CD14-positive monocyte (primary cell): ENCODE measurements at regions not wholly inside any gene's neighbourhood (a gene's known extent, or its start where the extent isn't known, plus 50 kb on each side); places are given as distances from the start of the nearest gene placed in this dataset.
A peak's percentile ranks its signal among the peaks of the same experiment; 100 is the strongest.

ENCODE experiments used
- DNase-seq, 3 donors: peaks; one replicate each; pipeline ENCODE4 v3.0.0-alpha.2; 2011 to 2022
- H2AFZ ChIP-seq: 2 replicates; pipeline ENCODE4 v1.6.0; 2012; ENCODE audit warnings: mild to moderate bottlenecking, low read depth, low read length, inconsistent platforms; ENCODE audit not compliant: insufficient read depth, poor library complexity, severe bottlenecking
- H3K27ac ChIP-seq, 2 donors: 1 replicate in 1 of 2; 2 replicates in 1 of 2; pipeline ENCODE4 v1.5.1; 2012 to 2013; ENCODE audit warnings: low read length in 2 of 2, control low read depth in 1 of 2, inconsistent platforms in 1 of 2, low read depth in 1 of 2, mild to moderate bottlenecking in 1 of 2
- H3K27me3 ChIP-seq, 2 donors: one replicate each; pipeline versions ENCODE4 v1.6.0 to v1.6.1; 2011 to 2013; ENCODE audit warnings: low read length in 2 of 2; ENCODE audit not compliant: control insufficient read depth in 2 of 2, insufficient read depth in 2 of 2
- H3K36me3 ChIP-seq, 2 donors: replicated peaks in 1 of 2; 1 replicate in 1 of 2; 2 replicates in 1 of 2; pipeline versions ENCODE4 v1.5.1 to v1.6.1; 2012 to 2013; ENCODE audit warnings: low read length in 2 of 2, control low read depth in 1 of 2, inconsistent platforms in 1 of 2, mild to moderate bottlenecking in 1 of 2; ENCODE audit not compliant: insufficient read depth in 2 of 2, control insufficient read depth in 1 of 2
- H3K4me1 ChIP-seq, 2 donors: 1 replicate in 1 of 2; 2 replicates in 1 of 2; pipeline versions ENCODE4 v1.5.1 to v1.6.1; 2012 to 2013; ENCODE audit warnings: low read length in 2 of 2, control low read depth in 1 of 2, inconsistent platforms in 1 of 2, mild to moderate bottlenecking in 1 of 2, moderate library complexity in 1 of 2; ENCODE audit not compliant: insufficient read depth in 2 of 2, control insufficient read depth in 1 of 2
- H3K4me2 ChIP-seq: replicated peaks from 2 replicates; pipeline ENCODE3; 2012; ENCODE audit warnings: low read length, moderate library complexity, mild to moderate bottlenecking; ENCODE audit not compliant: poor library complexity, severe bottlenecking; ENCODE audit errors: extremely low read depth
- H3K4me3 ChIP-seq, 3 experiments: fragments of 200-600 bp in 1 of 3; sonication (generic) in 1 of 3; replicated peaks in 1 of 3; 1 replicate in 2 of 3; 2 replicates in 1 of 3; pipeline ENCODE4 v1.5.1; 2011 to 2013; ENCODE audit warnings: low read length in 3 of 3, mild to moderate bottlenecking in 3 of 3, control low read depth in 2 of 3, low read depth in 2 of 3, inconsistent platforms in 1 of 3, moderate library complexity in 1 of 3
- H3K79me2 ChIP-seq: 2 replicates; pipeline ENCODE4 v1.6.0; 2012; ENCODE audit warnings: mild to moderate bottlenecking, control low read depth, inconsistent platforms, low read length, moderate library complexity; ENCODE audit not compliant: insufficient read depth
- H3K9ac ChIP-seq: 2 replicates; pipeline ENCODE4 v1.6.0; 2017; ENCODE audit warnings: low read length, mild to moderate bottlenecking; ENCODE audit not compliant: insufficient read depth, poor library complexity, severe bottlenecking
- H3K9me3 ChIP-seq, 2 donors: replicated peaks in 1 of 2; 1 replicate in 1 of 2; 2 replicates in 1 of 2; pipeline versions ENCODE4 v1.5.1 to v1.6.1; 2012 to 2013; ENCODE audit warnings: low read length in 2 of 2, control low read depth in 1 of 2; ENCODE audit not compliant: control insufficient read depth in 1 of 2, insufficient read depth in 1 of 2
- H4K20me1 ChIP-seq: 2 replicates; pipeline ENCODE4 v1.6.0; 2012; ENCODE audit warnings: mild to moderate bottlenecking, low read length, control low read depth, moderate library complexity; ENCODE audit not compliant: insufficient read depth
- H3K27ac Mint-ChIP-seq, 7 donors: one replicate each; pipeline ENCODE4 v1.8.0; 2020; ENCODE audit warnings: mild to moderate bottlenecking in 7 of 7, mixed read lengths in 7 of 7, moderate library complexity in 6 of 7, inconsistent platforms in 2 of 7
- H3K27me3 Mint-ChIP-seq, 3 donors: one replicate each; pipeline ENCODE4 v1.8.0; 2021 to 2022; ENCODE audit warnings: low read depth in 3 of 3, mild to moderate bottlenecking in 3 of 3, mixed read lengths in 3 of 3, moderate library complexity in 3 of 3, inconsistent platforms in 1 of 3
- H3K36me3 Mint-ChIP-seq, 2 donors: one replicate each; pipeline ENCODE4 v1.8.0; 2020; ENCODE audit warnings: mixed read lengths in 2 of 2, inconsistent platforms in 1 of 2, mild to moderate bottlenecking in 1 of 2
- H3K4me1 Mint-ChIP-seq: one replicate; pipeline ENCODE4 v1.8.0; 2020; ENCODE audit warnings: mild to moderate bottlenecking, mixed read lengths
- H3K4me3 Mint-ChIP-seq, 2 donors: one replicate each; pipeline ENCODE4 v1.8.0; 2020; ENCODE audit warnings: mild to moderate bottlenecking in 2 of 2, mixed read lengths in 2 of 2, moderate library complexity in 1 of 2
- H3K9me3 Mint-ChIP-seq, 7 donors: one replicate each; pipeline ENCODE4 v1.8.0; 2020 to 2022; ENCODE audit warnings: mixed read lengths in 7 of 7, mild to moderate bottlenecking in 6 of 7, moderate library complexity in 6 of 7, inconsistent platforms in 2 of 7
- CTCF ChIP-seq: fragments of 200-600 bp; IDR thresholded peaks from one replicate; pipeline ENCODE4 v1.8.0; 2022; ENCODE audit warnings: antibody characterized with exemption, mild to moderate bottlenecking
- WGBS: methylation state at CpG from one replicate; pipeline ENCODE4 v1.1.5; 2013; ENCODE audit warnings: missing lambda C conversion rate; ENCODE audit not compliant: insufficient coverage; 5-methylcytosine and 5-hydroxymethylcytosine counted together
- intact Hi-C, 2 donors: fragments of 100-400 bp; cut with micrococcal nuclease; formaldehyde crosslinking; loops; one replicate each; pipeline versions ENCODE4 v1.15.0 to v1.15.1; 2023

GRCh38 chr5:68033961-68034571 lies 181.5 kb upstream of the PIK3R1 start:
- DNase-seq, result no peak
- Mint-ChIP-seq H3K4me1 (peaks cover 17% of the 10 kb centered on the region), H3K27me3 (peaks cover 0 to 5% (median 0%) of the 10 kb centered on the region in 3 donors), H3K4me3 (no peak overlapping the region), H3K36me3 (no peaks in the 10 kb centered on the region), H3K27ac (no peak overlapping the region), H3K9me3 (peaks cover 0 to 4% (median 0%) of the 10 kb centered on the region in 7 donors)
- H3K4me3 ChIP-seq, result no peak overlapping the region
- no peaks in the 10 kb centered on the region for H3K36me3 ChIP-seq
- intact Hi-C loops, result no loop called here
- H3K9ac ChIP-seq, result no peak overlapping the region
- WGBS, result 86% methylated on average over 2 of the region's 4 CpGs
- no peak overlapping the region for H3K27ac ChIP-seq
- H3K9me3 ChIP-seq, result no peaks in the 10 kb centered on the region
- H3K79me2 ChIP-seq, result no peaks in the 10 kb centered on the region
- TF ChIP-seq CTCF, result no peak
- no peaks in the 10 kb centered on the region for H3K27me3 ChIP-seq
- H3K4me2 ChIP-seq, result no peak overlapping the region
- H3K4me1 ChIP-seq, result peaks cover 12 to 14% of the 10 kb centered on the region in 2 donors
- H4K20me1 ChIP-seq, result no peaks in the 10 kb centered on the region
- H2AFZ ChIP-seq, result no peak overlapping the region

- H3K4me3 Mint-ChIP-seq, result no peak overlapping the region
- H3K27me3 Mint-ChIP-seq, result peaks cover 0 to 5% (median 0%) of the 10 kb centered on the region in 3 donors
- no peaks in the 10 kb centered on the region for H3K36me3 Mint-ChIP-seq
- H3K27ac Mint-ChIP-seq, result peak overlapping the region in 1 of 7 donors; percentile 44
- TF ChIP-seq CTCF, result no peak
- H3K36me3 ChIP-seq, result no peaks in the 10 kb centered on the region
- no peaks in the 10 kb centered on the region for H3K9me3 ChIP-seq
- peaks cover 10 to 11% of the 10 kb centered on the region in 2 donors for H3K4me1 ChIP-seq
- intact Hi-C loops, result no loop called here
- H3K4me3 ChIP-seq, result no peak overlapping the region
- DNase-seq, result no peak
- H3K27ac ChIP-seq, result no peak overlapping the region
- H4K20me1 ChIP-seq, result no peaks in the 10 kb centered on the region
- no peaks in the 10 kb centered on the region for H3K27me3 ChIP-seq
- H3K9ac ChIP-seq, result no peak overlapping the region
- no peaks in the 10 kb centered on the region for H3K79me2 ChIP-seq
- WGBS, result 100% methylated on average over 1 of the region's 5 CpGs
- H3K4me1 Mint-ChIP-seq, result peaks cover 14% of the 10 kb centered on the region
- H3K4me2 ChIP-seq, result no peak overlapping the region
- H3K9me3 Mint-ChIP-seq, result peaks cover 0 to 4% (median 0%) of the 10 kb centered on the region in 7 donors
- no peak overlapping the region for H2AFZ ChIP-seq
These were observed 182.5 kb upstream of the PIK3R1 start for GRCh38 chr5:68033029-68033428.
